ENCODE measurements at regions not wholly inside any gene's neighbourhood (a gene's known extent, or its start where the extent isn't known, plus 50 kb on each side); places are given as distances from the start of the nearest gene placed in this dataset.

- no peak overlapping the region for H3T11ph ChIP-seq (ENCODE audit: low read length)
- no peak overlapping the region for H2AFZ ChIP-seq (ENCODE audit: low read length)
- H3K4me2 ChIP-seq (ENCODE audit: insufficient read depth, insufficient read length, low read length): no peak overlapping the region
- no peak for TF ChIP-seq CTCF (conservative IDR thresholded peaks at IDR 0.05)
- H4K5ac ChIP-seq (ENCODE audit: insufficient read length, low read depth, low read length): no peak overlapping the region
- WGBS (ENCODE audit: extremely low coverage, insufficient read length, low lambda C conversion rate): no CpG with 5 or more reads among the region's 12 CpGs
- H3K9me3 ChIP-seq (ENCODE audit: control insufficient read depth, low read depth, low read length): no peaks in the 10 kb centered on the region
- no peaks in the 10 kb centered on the region for H3K27me3 ChIP-seq (ENCODE audit: insufficient read depth, low read length)
- no peaks in the 10 kb centered on the region for H3K79me1 ChIP-seq (ENCODE audit: insufficient read depth, low read depth, low read length, poor library complexity, severe bottlenecking)
- Mint-ChIP-seq H3K27me3 (ENCODE audit: low read depth) (no peaks in the 10 kb centered on the region), H3K9me3 (peaks cover 0 to 2% of the 10 kb centered on the region in 2 experiments; a peak in 1 of 5 replicates), H3K27ac (no peak overlapping the region), H3K4me1 (no peaks in the 10 kb centered on the region), H3K36me3 (ENCODE audit: insufficient read depth in 1 of 3, low read depth in 3 of 3) (no peaks in the 10 kb centered on the region), H3K4me3 (no peak overlapping the region)
- H2AK5ac ChIP-seq (ENCODE audit: insufficient read length, low read length): no peak overlapping the region
- no peak overlapping the region for H2BK120ac ChIP-seq (ENCODE audit: low read depth, low read length, poor library complexity, severe bottlenecking)
- no peak overlapping the region for H3K4ac ChIP-seq (ENCODE audit: low read depth, low read length)
- no peaks in the 10 kb centered on the region for H3K23me2 ChIP-seq (ENCODE audit: insufficient read length, low read depth, low read length, poor library complexity, severe bottlenecking)
- H3K9ac ChIP-seq (ENCODE audit: extremely low read depth, insufficient read length, low read length): no peak overlapping the region
- H4K91ac ChIP-seq (ENCODE audit: insufficient read length, low read depth, low read length): no peak overlapping the region
- no peaks in the 10 kb centered on the region for H4K20me1 ChIP-seq (ENCODE audit: control insufficient read depth, insufficient read depth, insufficient read length)
- no peak overlapping the region for H3K23ac ChIP-seq (ENCODE audit: insufficient read length, low read depth, low read length)
- no peaks in the 10 kb centered on the region for H3K4me1 ChIP-seq (ENCODE audit: insufficient read depth, low read length)
- H3K18ac ChIP-seq (ENCODE audit: insufficient read length, low read depth, low read length): no peak overlapping the region
- no peak overlapping the region for H3K14ac ChIP-seq (ENCODE audit: insufficient read depth, low read length)
- no peak overlapping the region for H3K27ac ChIP-seq (ENCODE audit: insufficient read length, low read depth, low read length)
- H3K79me2 ChIP-seq (ENCODE audit: insufficient read depth, low read length): no peaks in the 10 kb centered on the region
- no peak overlapping the region for H4K8ac ChIP-seq (replicated peaks; ENCODE audit: insufficient read length, low read depth, low read length)
- no peak overlapping the region for H2BK12ac ChIP-seq (ENCODE audit: insufficient read length, low read depth, low read length)
- H2BK5ac ChIP-seq (ENCODE audit: insufficient read length, low read length): no peak overlapping the region
- DNase-seq: peak; percentile 15
- H2BK20ac ChIP-seq (ENCODE audit: low read depth, low read length, poor library complexity, severe bottlenecking): no peak overlapping the region
- no peak overlapping the region for H2BK15ac ChIP-seq (ENCODE audit: low read depth, low read length)
- H3K56ac ChIP-seq (ENCODE audit: insufficient read length, low read depth, low read length): no peak overlapping the region
Measured at GRCh38 chr3:103926936-103927335, 1439.8 kb upstream of the ALCAM start.
